ENCODE measurements at regions not wholly inside any gene's neighbourhood (a gene's known extent, or its start where the extent isn't known, plus 50 kb on each side); places are given as distances from the start of the nearest gene placed in this dataset.
"Not testable (repeated sequence)": the region's sequence is repeated elsewhere in the genome, so short reads cannot be mapped to it uniquely, and the experiment has no call there.

GRCh38 chr6:79810185-79810705 is 137.1 kb downstream of the ELOVL4 start:
- peaks cover 4% of the 10 kb centered on the region for H3K4me1 ChIP-seq (ENCODE audit: control insufficient read depth, insufficient read depth, low read length)
- H3K4me3 ChIP-seq (ENCODE audit: low read length) = peak overlapping the region; percentile 3
- H3K9me3 ChIP-seq (replicated peaks; ENCODE audit: control insufficient read depth, low read depth, low read length) = no peaks in the 10 kb centered on the region
- 28% methylated on average over 7 of the region's 10 CpGs for WGBS (ENCODE audit: insufficient coverage)
- no peaks in the 10 kb centered on the region for H3K36me3 ChIP-seq (ENCODE audit: control insufficient read depth, insufficient read depth, low read length)
- H3K27me3 ChIP-seq (ENCODE audit: control insufficient read depth, insufficient read depth, low read length) = no peaks in the 10 kb centered on the region
- peak overlapping the region; percentile 67 for H3K27ac ChIP-seq (ENCODE audit: low read length)
- peak; percentile 64 for DNase-seq

GRCh38 chr6:79808921-79809320 is 138.4 kb downstream of the ELOVL4 start:
- Histone ChIP-seq H3K9me3 (replicated peaks; ENCODE audit: control insufficient read depth, low read depth, low read length) (no peaks in the 10 kb centered on the region), H3K27ac (ENCODE audit: low read length) (peak overlapping the region; percentile 64), H3K36me3 (ENCODE audit: control insufficient read depth, insufficient read depth, low read length) (no peaks in the 10 kb centered on the region), H3K27me3 (ENCODE audit: control insufficient read depth, insufficient read depth, low read length) (no peaks in the 10 kb centered on the region), H3K4me1 (ENCODE audit: control insufficient read depth, insufficient read depth, low read length) (peaks cover 4% of the 10 kb centered on the region), H3K4me3 (ENCODE audit: low read length) (no peak overlapping the region)
- no CpG with 5 or more reads among the region's 2 CpGs for WGBS (ENCODE audit: insufficient coverage)
- peak; percentile 86 for DNase-seq

- not testable (repeated sequence) for H3K27me3 ChIP-seq (ENCODE audit: control insufficient read depth, insufficient read depth, low read length); DNase-seq; H3K4me1 ChIP-seq (ENCODE audit: control insufficient read depth, insufficient read depth, low read length); H3K4me3 ChIP-seq (ENCODE audit: low read length); H3K36me3 ChIP-seq (ENCODE audit: control insufficient read depth, insufficient read depth, low read length); H3K9me3 ChIP-seq (replicated peaks; ENCODE audit: control insufficient read depth, low read depth, low read length); H3K27ac ChIP-seq (ENCODE audit: low read length)
- 85% methylated on average over 5 of the region's 5 CpGs for WGBS (ENCODE audit: insufficient coverage)
Observed at GRCh38 chr6:79806661-79807060, 140.7 kb downstream of the ELOVL4 start.

GRCh38 chr6:79804732-79805131 is 142.6 kb downstream of the ELOVL4 start:
- no peaks in the 10 kb centered on the region for H3K27me3 ChIP-seq (ENCODE audit: control insufficient read depth, insufficient read depth, low read length)
- no peak for DNase-seq
- no peak overlapping the region for H3K4me3 ChIP-seq (ENCODE audit: low read length)
- H3K36me3 ChIP-seq (ENCODE audit: control insufficient read depth, insufficient read depth, low read length) = no peaks in the 10 kb centered on the region
- no peak overlapping the region for H3K27ac ChIP-seq (ENCODE audit: low read length)
- WGBS (ENCODE audit: insufficient coverage) = no CpG with 5 or more reads among the region's 3 CpGs
- H3K4me1 ChIP-seq (ENCODE audit: control insufficient read depth, insufficient read depth, low read length) = no peaks in the 10 kb centered on the region
- no peaks in the 10 kb centered on the region for H3K9me3 ChIP-seq (replicated peaks; ENCODE audit: control insufficient read depth, low read depth, low read length)

GRCh38 chr6:79803917-79804316 is 143.4 kb downstream of the ELOVL4 start:
- Histone ChIP-seq H3K4me1 (ENCODE audit: control insufficient read depth, insufficient read depth, low read length) (no peaks in the 10 kb centered on the region), H3K27ac (ENCODE audit: low read length) (no peak overlapping the region), H3K27me3 (ENCODE audit: control insufficient read depth, insufficient read depth, low read length) (no peaks in the 10 kb centered on the region), H3K9me3 (replicated peaks; ENCODE audit: control insufficient read depth, low read depth, low read length) (no peaks in the 10 kb centered on the region), H3K4me3 (ENCODE audit: low read length) (no peak overlapping the region), H3K36me3 (ENCODE audit: control insufficient read depth, insufficient read depth, low read length) (no peaks in the 10 kb centered on the region)
- DNase-seq = no peak

- H3K27me3 ChIP-seq (ENCODE audit: control insufficient read depth, insufficient read depth, low read length) = no peaks in the 10 kb centered on the region
- no peak overlapping the region for H3K27ac ChIP-seq (ENCODE audit: low read length)
- no peaks in the 10 kb centered on the region for H3K36me3 ChIP-seq (ENCODE audit: control insufficient read depth, insufficient read depth, low read length)
- 50% methylated on average over 4 of the region's 5 CpGs for WGBS (ENCODE audit: insufficient coverage)
- H3K4me3 ChIP-seq (ENCODE audit: low read length) = no peak overlapping the region
- H3K9me3 ChIP-seq (replicated peaks; ENCODE audit: control insufficient read depth, low read depth, low read length) = no peaks in the 10 kb centered on the region
- no peak for DNase-seq
- no peaks in the 10 kb centered on the region for H3K4me1 ChIP-seq (ENCODE audit: control insufficient read depth, insufficient read depth, low read length)
Observed at GRCh38 chr6:79802657-79803300, 144.6 kb downstream of the ELOVL4 start.

- no peaks in the 10 kb centered on the region for H3K4me1 ChIP-seq (ENCODE audit: control insufficient read depth, insufficient read depth, low read length)
- H3K9me3 ChIP-seq (replicated peaks; ENCODE audit: control insufficient read depth, low read depth, low read length) = no peaks in the 10 kb centered on the region
- H3K27me3 ChIP-seq (ENCODE audit: control insufficient read depth, insufficient read depth, low read length) = no peaks in the 10 kb centered on the region
- H3K27ac ChIP-seq (ENCODE audit: low read length) = no peak overlapping the region
- no peak for DNase-seq
- H3K4me3 ChIP-seq (ENCODE audit: low read length) = no peak overlapping the region
- H3K36me3 ChIP-seq (ENCODE audit: control insufficient read depth, insufficient read depth, low read length) = no peaks in the 10 kb centered on the region
Observed at GRCh38 chr6:79801362-79801761, 146.0 kb downstream of the ELOVL4 start.

GRCh38 chr6:79798841-79799240 is 148.5 kb downstream of the ELOVL4 start:
- Histone ChIP-seq H3K27me3 (ENCODE audit: control insufficient read depth, insufficient read depth, low read length) (no peaks in the 10 kb centered on the region), H3K4me1 (ENCODE audit: control insufficient read depth, insufficient read depth, low read length) (no peaks in the 10 kb centered on the region), H3K36me3 (ENCODE audit: control insufficient read depth, insufficient read depth, low read length) (no peaks in the 10 kb centered on the region), H3K4me3 (ENCODE audit: low read length) (no peak overlapping the region), H3K9me3 (replicated peaks; ENCODE audit: control insufficient read depth, low read depth, low read length) (no peaks in the 10 kb centered on the region), H3K27ac (ENCODE audit: low read length) (no peak overlapping the region)
- DNase-seq = no peak
- 57% methylated on average over 1 of the region's 2 CpGs for WGBS (ENCODE audit: insufficient coverage)

- WGBS (ENCODE audit: insufficient coverage) = no CpG with 5 or more reads among the region's 2 CpGs
Observed at GRCh38 chr6:79797912-79798311, 149.4 kb downstream of the ELOVL4 start.

GRCh38 chr6:79797163-79797764 is 150.1 kb downstream of the ELOVL4 start:
- no CpG with 5 or more reads among the region's 3 CpGs for WGBS (ENCODE audit: insufficient coverage)
- Histone ChIP-seq H3K36me3 (ENCODE audit: control insufficient read depth, insufficient read depth, low read length) (no peaks in the 10 kb centered on the region), H3K4me3 (ENCODE audit: low read length) (no peak overlapping the region), H3K4me1 (ENCODE audit: control insufficient read depth, insufficient read depth, low read length) (no peaks in the 10 kb centered on the region), H3K27me3 (ENCODE audit: control insufficient read depth, insufficient read depth, low read length) (no peaks in the 10 kb centered on the region), H3K9me3 (replicated peaks; ENCODE audit: control insufficient read depth, low read depth, low read length) (no peaks in the 10 kb centered on the region), H3K27ac (ENCODE audit: low read length) (no peak overlapping the region)
- no peak for DNase-seq

More at GRCh38 chr6:79797912-79798311, 149.4 kb downstream of the ELOVL4 start:
- Histone ChIP-seq H3K9me3 (replicated peaks; ENCODE audit: control insufficient read depth, low read depth, low read length) (no peaks in the 10 kb centered on the region), H3K4me1 (ENCODE audit: control insufficient read depth, insufficient read depth, low read length) (no peaks in the 10 kb centered on the region), H3K27me3 (ENCODE audit: control insufficient read depth, insufficient read depth, low read length) (no peaks in the 10 kb centered on the region), H3K27ac (ENCODE audit: low read length) (no peak overlapping the region), H3K4me3 (ENCODE audit: low read length) (no peak overlapping the region), H3K36me3 (ENCODE audit: control insufficient read depth, insufficient read depth, low read length) (no peaks in the 10 kb centered on the region)
- DNase-seq = no peak
